WI38 (cell line): ENCODE measurements at regions not wholly inside any gene's neighbourhood (a gene's known extent, or its start where the extent isn't known, plus 50 kb on each side); places are given as distances from the start of the nearest gene placed in this dataset.

Experiments used
- H3K4me3 ChIP-seq: 2 replicates; pipeline ENCODE4 v1.5.1; 2011; ENCODE audit warnings: low read depth, mild to moderate bottlenecking, control low read depth, low read length
- TF ChIP-seq, protein P1 (sequence below): IDR thresholded peaks from 2 replicates; pipeline ENCODE4 v1.5.1; 2012; ENCODE audit warnings: low read depth, mild to moderate bottlenecking, control low read depth, low read length

DNA sequence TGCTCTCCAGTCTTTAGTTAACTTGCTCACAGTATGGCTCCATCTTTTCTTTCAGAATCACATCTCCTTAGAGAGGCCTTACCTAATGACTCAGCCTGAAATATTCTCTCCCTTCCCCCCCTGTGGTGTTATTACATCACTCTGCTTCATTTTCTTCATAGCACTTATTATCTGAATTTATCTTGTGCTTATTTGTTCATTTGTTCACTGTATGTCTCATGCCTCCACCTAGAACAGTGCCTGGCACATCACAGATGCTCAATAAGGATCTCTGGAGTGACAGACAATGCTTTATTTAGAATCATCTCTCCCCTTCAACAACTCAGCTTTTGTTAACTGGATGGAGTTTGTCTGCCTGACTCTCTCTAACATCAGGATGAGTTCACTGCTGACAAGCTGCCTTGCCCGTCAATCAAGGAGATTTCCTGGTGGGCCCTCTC is 96.6 kb upstream of the MAN1A1 start:
- H3K4me3 ChIP-seq = no peak overlapping the region
- TF ChIP-seq, protein P1, sequence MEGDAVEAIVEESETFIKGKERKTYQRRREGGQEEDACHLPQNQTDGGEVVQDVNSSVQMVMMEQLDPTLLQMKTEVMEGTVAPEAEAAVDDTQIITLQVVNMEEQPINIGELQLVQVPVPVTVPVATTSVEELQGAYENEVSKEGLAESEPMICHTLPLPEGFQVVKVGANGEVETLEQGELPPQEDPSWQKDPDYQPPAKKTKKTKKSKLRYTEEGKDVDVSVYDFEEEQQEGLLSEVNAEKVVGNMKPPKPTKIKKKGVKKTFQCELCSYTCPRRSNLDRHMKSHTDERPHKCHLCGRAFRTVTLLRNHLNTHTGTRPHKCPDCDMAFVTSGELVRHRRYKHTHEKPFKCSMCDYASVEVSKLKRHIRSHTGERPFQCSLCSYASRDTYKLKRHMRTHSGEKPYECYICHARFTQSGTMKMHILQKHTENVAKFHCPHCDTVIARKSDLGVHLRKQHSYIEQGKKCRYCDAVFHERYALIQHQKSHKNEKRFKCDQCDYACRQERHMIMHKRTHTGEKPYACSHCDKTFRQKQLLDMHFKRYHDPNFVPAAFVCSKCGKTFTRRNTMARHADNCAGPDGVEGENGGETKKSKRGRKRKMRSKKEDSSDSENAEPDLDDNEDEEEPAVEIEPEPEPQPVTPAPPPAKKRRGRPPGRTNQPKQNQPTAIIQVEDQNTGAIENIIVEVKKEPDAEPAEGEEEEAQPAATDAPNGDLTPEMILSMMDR = no peak

DNA sequence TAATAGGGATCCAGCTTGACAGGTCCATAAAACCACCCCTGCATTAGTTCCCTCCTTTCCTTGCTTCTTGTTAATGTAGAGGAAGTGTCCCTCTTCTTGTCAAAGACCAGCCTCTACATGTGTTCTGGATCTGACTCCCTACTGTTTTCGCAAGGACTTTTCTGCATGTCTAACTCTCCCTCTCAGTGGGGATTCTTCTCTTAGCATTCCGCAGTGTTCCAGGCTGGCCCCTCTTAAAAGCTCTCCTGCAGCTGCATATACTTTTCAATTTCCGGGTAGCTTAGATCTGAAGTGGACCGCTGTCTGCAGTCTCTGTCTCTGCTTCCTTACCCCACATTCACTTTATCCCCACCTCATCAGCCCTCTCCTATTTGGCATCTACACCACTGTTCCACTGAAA is 96.1 kb upstream of the MAN1A1 start:
- TF ChIP-seq, protein P1 = no peak
- H3K4me3 ChIP-seq = no peak overlapping the region

DNA sequence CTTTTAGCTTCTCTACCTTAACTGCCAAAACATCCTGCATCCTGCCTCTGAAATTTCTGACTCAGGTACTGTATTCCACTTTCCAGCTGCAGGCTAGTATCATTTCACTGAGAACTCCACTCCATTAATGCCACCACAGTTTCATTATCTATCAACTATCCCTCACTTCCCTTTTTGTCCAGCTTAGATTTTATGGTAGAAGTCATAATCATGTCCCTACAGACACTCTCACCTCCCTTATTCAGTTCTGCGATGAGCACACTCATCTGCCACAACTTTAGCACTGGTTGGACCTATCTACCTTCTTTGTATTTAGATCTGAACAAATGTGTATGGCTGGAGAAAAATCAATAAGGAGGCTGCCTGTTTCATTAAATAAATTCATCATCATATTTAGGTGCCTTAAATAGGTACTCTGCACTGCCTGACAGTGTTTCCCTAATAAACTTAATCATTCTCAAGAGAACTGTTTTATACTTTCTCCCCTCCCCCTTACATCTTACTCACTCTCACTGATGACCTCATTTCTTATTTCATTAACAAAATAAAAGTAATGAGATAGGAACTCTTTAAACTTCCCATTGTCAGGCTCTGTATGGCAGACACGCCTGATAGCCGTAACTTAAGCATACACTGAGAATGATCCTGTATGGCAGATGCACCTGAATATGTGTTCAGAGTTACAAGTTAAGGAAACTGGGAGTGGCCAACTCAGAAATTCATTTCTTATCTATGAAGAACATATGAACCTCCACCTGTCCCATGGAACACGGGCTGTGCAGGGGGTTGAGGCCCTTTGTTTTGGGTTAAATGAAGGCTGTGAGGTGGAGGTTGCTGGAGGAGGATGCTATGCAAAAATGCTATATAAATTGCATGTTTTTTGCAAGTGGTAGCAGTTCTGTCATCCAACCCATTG is 95.3 kb upstream of the MAN1A1 start:
- no peak overlapping the region for H3K4me3 ChIP-seq
- TF ChIP-seq, protein P1 = no peak

DNA sequence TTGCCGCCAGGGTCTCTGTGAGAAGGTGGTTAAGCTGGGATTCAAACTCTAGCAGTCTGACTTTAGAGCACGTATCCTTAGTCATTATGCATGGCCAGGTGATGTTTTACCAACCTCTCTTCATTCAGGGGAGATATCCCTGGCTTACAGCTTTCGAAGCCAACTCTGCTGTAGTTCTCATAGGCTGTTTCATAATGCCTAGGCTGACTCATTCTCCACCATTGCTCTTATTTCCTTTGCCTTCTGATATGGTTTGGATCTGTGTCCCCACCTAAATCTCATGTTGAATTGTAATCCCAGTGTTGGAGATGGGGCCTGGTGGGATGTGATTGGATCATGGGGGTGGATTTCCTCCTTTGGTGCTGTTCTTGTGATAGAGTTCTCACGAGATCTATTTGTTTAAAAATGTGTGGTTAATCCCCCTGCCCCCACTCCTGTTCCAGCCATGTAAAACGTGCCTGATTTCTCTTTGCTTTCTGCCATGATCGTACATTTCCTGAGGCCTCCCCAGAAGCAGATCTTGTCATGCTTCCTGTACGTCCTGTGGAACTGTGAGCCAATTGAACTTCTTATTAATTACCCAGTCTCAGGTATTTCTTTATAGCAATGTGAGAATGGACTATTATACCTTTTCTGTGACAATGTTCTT is 94.6 kb upstream of the MAN1A1 start:
- TF ChIP-seq, protein P1 = no peak
- no peak overlapping the region for H3K4me3 ChIP-seq

DNA sequence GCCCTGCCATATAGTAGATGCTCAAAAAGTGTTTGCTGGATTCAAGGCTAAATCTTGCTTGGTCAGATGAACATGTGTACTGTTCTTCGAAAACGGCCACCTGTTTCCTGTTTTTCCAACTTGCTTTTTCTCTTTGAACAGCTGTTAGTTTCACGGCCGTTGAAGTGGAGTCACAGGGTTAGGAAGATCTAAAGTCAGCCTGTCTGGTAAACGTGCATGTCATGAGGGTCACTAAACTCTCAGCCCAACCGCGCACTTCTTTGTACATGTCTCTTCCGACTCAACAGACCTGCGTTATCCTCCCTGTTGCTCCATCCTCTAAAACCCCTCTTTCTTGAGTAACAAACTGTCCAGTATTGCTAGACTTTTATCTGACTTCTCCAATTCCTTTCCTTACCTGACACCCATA is 93.2 kb upstream of the MAN1A1 start:
- TF ChIP-seq, protein P1 = no peak
- no peak overlapping the region for H3K4me3 ChIP-seq

DNA sequence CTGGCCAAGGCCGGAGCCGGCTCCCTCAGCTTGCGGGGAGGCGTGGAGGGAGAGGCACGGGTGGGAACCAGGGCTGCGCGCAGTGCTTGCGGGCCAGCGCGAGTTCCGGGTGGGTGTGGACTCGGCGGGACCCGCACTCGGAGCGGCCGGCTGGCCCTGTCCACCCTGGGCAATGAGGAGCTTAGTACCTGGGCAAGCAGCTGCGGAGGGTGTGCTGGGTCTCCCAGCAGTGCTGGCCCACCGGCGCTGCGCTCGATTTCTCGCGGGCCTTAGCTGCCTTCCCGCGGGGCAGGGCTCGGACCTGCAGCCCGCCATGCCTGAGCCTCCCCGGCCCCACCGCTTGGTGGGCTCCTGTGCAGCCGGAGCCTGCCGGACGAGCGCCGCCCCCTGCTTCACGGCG is 91.4 kb upstream of the MAN1A1 start:
- H3K4me3 ChIP-seq = no peak overlapping the region
- TF ChIP-seq, protein P1 = no peak

DNA sequence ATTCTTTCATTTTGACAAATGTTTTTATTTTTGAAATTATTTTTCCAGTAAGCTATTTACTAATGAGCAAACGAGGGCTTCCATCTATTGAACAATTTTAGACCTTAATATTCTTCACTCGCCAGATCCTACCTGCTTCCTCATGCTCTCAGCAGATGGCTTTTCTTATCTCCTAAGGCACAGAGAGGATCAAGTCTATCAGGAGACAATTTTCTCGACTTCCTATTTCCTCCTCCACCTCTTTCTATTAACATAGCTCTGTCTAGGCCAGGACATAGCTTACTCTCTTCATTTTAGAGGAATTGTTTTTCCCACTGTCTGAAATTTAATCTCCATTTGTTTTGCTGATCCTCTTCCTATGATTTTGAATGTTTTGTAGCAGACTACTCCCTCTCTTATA is 87.0 kb upstream of the MAN1A1 start:
- no peak overlapping the region for H3K4me3 ChIP-seq
- TF ChIP-seq, protein P1 = no peak
